HG03520 (cell line): ENCODE measurements at regions not wholly inside any gene's neighbourhood (a gene's known extent, or its start where the extent isn't known, plus 50 kb on each side); places are given as distances from the start of the nearest gene placed in this dataset.

Source experiments
- ATAC-seq: cut with Tn5 transposase; IDR thresholded peaks from one replicate; pipeline ENCODE4 v1.9.1; 2021; ENCODE audit warnings: mild to moderate bottlenecking, moderate library complexity; ENCODE audit not compliant: unreplicated experiment

- no peak for ATAC-seq
Observed at GRCh38 chr2:54360055-54360792, 95.9 kb upstream of the SPTBN1 start.

DNA sequence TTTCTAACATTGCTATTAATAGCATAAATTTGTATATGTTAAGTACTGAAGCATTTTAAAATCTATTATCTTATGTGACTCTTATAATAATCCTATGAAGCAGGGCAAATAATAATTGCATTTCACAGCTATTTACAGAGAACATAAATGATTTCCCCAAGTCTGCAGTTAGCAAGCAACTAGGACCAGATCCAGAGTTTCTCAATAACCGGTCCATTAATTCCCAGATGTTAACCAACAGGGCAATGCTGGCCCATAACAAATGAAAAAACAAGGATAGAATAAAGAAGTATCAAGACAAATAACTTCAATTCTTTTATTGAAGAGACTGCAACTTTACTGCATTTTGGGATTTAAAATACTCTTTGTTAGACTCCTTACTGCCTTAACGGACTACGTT is 91.7 kb upstream of the SPTBN1 start:
- ATAC-seq = no peak

- ATAC-seq = no peak
Observed at GRCh38 chr2:54365661-54366060, 90.5 kb upstream of the SPTBN1 start.

- no peak for ATAC-seq
Observed at GRCh38 chr2:54366487-54367280, 89.4 kb upstream of the SPTBN1 start.

DNA sequence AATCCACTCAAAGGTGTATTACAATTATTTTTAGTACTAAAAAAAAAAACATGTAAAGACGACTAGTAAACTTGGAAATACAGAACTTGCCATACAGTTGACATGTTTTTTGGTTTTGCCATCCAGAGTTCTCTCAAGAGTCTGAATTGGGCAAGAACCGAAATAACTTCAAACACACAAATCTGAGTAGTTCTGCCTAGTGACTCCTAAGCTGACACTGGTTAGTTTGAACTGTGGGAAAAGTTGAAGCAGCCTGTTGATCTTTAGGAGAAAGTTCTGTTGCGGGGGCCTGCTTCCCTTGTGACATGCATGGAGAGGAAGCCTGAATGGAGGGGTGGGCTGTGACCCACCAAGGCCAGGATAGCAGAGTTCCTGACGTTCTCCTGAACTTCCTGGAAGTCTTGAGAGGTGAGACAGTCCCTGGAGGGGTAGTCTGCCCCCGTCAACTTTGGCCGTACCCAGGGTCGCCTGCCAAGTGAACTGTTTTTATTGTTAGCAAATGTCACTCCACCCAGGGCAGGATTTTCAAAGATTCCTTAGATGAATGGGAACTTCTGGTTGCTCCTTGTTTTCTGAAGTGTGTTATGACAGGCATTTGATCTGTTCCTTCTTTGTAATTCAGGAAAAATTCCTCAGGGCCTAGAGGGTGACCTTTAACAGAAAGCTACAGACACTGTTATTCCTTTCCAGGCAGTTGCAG is 85.6 kb upstream of the SPTBN1 start:
- ATAC-seq = no peak

- no peak for ATAC-seq
Observed at GRCh38 chr2:54371460-54372065, 84.6 kb upstream of the SPTBN1 start.

DNA sequence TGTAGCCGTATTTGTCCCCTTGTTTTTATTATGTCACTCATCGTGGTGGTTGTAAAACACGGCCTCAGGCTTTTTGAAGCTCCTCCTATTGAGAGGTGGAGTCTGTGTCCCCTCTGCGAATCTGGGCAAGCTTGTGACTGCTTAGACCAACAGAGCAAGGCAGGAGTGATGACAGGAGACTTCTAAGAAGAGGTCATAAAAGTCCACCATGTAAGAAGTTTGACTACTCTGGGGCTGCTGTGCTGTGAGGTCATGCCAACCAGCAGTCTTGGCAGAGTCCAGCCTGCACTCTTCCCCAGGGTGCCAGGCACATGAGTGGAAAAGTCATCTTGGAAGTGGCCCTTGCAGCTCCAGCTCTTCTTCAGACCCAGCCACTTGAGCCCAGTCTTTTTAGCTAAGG is 83.8 kb upstream of the SPTBN1 start:
- no peak for ATAC-seq

- no peak for ATAC-seq
Observed at GRCh38 chr2:54373855-54374254, 82.3 kb upstream of the SPTBN1 start.

- no peak for ATAC-seq
Observed at GRCh38 chr2:54374591-54375364, 81.3 kb upstream of the SPTBN1 start.

DNA sequence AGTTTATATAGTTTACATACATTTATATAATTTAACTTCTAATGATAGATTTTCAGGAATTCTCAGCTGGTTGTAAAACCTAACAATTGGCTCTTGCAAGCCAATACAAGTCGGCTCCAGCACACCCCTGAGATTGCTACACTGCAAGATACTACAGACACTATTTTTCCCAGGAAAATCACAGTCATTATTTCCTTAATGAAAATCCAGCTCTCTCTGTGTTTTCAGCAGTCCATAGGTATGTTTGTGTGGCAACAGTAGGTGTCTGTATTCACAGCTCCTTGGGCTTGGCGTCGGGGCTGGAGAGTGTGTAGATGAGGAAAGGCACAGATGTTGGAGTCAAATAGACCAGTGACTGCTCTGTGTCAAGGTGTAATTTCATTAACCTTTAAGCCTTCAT is 78.7 kb upstream of the SPTBN1 start:
- no peak for ATAC-seq

- no peak for ATAC-seq
Observed at GRCh38 chr2:54377901-54378493, 78.1 kb upstream of the SPTBN1 start.

- ATAC-seq = no peak
Observed at GRCh38 chr2:54380670-54381069, 75.5 kb upstream of the SPTBN1 start.

DNA sequence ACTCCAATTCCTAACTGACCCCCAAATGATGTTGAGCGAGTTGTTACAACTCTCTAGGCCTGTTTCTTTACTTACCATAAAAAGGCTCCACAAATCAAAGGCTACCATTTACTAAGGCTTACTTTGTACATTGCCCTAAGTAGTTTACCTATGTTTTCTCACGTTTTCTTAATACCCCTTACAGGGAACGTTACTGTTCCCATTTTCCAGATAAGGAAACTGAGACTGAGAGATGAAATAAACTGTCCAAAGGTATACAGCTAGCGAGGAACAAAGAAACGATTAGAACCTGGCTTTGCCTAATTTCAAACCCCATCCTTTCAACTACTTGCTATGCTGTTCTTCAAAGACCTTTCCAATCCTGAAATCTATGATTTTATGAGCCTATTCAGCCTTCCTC is 74.8 kb upstream of the SPTBN1 start:
- ATAC-seq = no peak

GRCh38 chr2:54382601-54383000 is 73.5 kb upstream of the SPTBN1 start:
- no peak for ATAC-seq

DNA sequence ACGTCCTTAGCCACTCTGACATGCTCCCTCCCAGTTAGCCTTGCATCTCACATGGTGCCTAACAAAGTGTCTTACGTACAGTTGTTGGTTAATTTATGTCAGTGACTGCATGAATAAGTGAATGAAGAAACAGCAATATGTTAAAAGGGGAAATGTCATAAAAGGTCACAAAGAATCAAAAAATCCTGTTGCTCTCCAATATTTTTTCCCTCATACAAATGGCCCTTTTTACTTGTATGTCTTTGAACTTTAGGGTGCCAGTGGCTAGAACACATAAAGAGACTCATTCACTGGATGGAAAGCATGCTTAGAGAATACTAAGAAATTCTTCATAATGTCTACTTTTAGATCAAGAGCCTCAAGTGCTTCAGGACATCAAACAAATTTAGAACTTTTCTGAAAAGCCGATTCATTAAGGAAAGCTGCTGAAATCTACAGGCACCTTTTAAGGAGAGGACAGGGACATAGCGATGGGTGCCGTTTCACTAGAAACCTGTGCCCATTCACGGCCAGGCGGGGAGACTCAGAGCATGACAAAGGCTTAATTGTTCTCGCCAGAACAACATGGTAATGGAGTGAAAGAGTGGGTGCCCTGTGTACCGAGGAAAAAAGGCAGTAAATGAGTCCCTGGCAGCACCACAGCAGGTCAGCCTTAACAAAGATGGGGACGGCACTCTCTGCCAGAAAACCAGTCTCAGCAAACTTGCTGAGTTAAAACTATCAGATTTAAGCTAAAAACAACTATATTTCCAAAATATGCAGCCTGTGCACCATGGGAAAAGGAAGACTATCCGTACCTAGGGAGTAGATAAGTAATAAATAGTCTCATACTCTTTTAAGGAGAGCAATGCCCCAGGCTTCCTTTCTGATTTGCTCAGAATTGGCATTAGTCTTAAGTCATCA is 71.6 kb upstream of the SPTBN1 start:
- no peak for ATAC-seq

DNA sequence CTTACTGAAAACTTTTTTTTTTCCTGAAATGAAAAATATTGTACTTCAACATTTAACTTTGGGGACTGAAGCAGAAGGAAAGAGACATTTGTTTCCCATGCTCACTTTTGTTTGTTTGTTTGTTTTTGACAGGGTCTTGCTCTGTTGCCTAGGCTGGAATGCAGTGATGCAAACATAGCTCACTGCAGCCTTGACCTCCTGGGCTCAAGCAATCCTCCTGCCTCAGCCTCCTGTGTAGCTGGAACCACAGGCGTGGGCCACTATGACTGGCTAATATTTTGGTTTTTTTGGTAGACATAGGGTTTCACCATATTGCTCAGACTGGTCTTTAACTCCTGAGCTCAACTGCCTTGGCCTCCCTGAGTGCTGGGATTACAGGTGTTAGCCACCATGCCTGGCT is 70.9 kb upstream of the SPTBN1 start:
- no peak for ATAC-seq

- no peak for ATAC-seq
Observed at GRCh38 chr2:54386585-54386984, 69.5 kb upstream of the SPTBN1 start.

GRCh38 chr2:54387059-54387991 is 68.8 kb upstream of the SPTBN1 start:
- no peak for ATAC-seq
